Caki2 (cell line): ENCODE measurements at regions not wholly inside any gene's neighbourhood (a gene's known extent, or its start where the extent isn't known, plus 50 kb on each side); places are given as distances from the start of the nearest gene placed in this dataset.
"Not testable (repeated sequence)": the region's sequence is repeated elsewhere in the genome, so short reads cannot be mapped to it uniquely, and the experiment has no call there.

Source experiments
- DNase-seq: peaks from one replicate; pipeline ENCODE4 v3.0.0-alpha.2; 2015; ENCODE audit warnings: low read depth
- in situ Hi-C: cut with HindIII; loops from 2 replicates; pipeline ENCODE4 v1.10.0; 2016; ENCODE audit warnings: low sequenced_read_pairs, low pct_unique_long_range_greater_than_20kb, mixed read lengths

- in situ Hi-C loops = no loop called here
- peak; percentile 20 for DNase-seq
Measured at GRCh38 chr13:34738254-34738992, 203.6 kb upstream of the NBEA start.

GRCh38 chr13:34747056-34747455, 195.0 kb upstream of the NBEA start:
- DNase-seq, in situ Hi-C loops: not testable (repeated sequence)

GRCh38 chr13:34747507-34747906, 194.6 kb upstream of the NBEA start:
- in situ Hi-C loops = no loop called here
- DNase-seq = no peak

GRCh38 chr13:34748073-34748472, 194.0 kb upstream of the NBEA start:
- no peak for DNase-seq
- in situ Hi-C loops = no loop called here

GRCh38 chr13:34748596-34748995, 193.5 kb upstream of the NBEA start:
- peak; percentile 5 for DNase-seq
- in situ Hi-C loops = no loop called here

- in situ Hi-C loops = no loop called here
- no peak for DNase-seq
Measured at GRCh38 chr13:34749046-34749445, 193.0 kb upstream of the NBEA start.

GRCh38 chr13:34750078-34750931, 191.8 kb upstream of the NBEA start:
- in situ Hi-C loops = no loop called here
- DNase-seq = no peak

- in situ Hi-C loops = no loop called here
- no peak for DNase-seq
Measured at GRCh38 chr13:34751044-34751443, 191.0 kb upstream of the NBEA start.

- DNase-seq = no peak
- in situ Hi-C loops = no loop called here
Measured at GRCh38 chr13:34751492-34751891, 190.6 kb upstream of the NBEA start.

GRCh38 chr13:34752283-34752960, 189.6 kb upstream of the NBEA start:
- no peak for DNase-seq
- in situ Hi-C loops = no loop called here

GRCh38 chr13:34756136-34756535, 185.9 kb upstream of the NBEA start:
- in situ Hi-C loops = no loop called here

GRCh38 chr13:34756572-34756971, 185.5 kb upstream of the NBEA start:
- no peak for DNase-seq
- in situ Hi-C loops = no loop called here

More at GRCh38 chr13:34756136-34756535, 185.9 kb upstream of the NBEA start:
- no peak for DNase-seq

GRCh38 chr13:34757441-34757840, 184.6 kb upstream of the NBEA start:
- in situ Hi-C loops = no loop called here
- DNase-seq = no peak

GRCh38 chr13:34758628-34759027, 183.4 kb upstream of the NBEA start:
- in situ Hi-C loops = no loop called here
- DNase-seq = no peak

- DNase-seq = no peak
- in situ Hi-C loops = no loop called here
Measured at GRCh38 chr13:34762312-34762711, 179.8 kb upstream of the NBEA start.

- in situ Hi-C loops = no loop called here
- DNase-seq = no peak
Measured at GRCh38 chr13:34764246-34764645, 177.8 kb upstream of the NBEA start.

- in situ Hi-C loops = no loop called here
- DNase-seq = no peak
Measured at GRCh38 chr13:34765446-34766180, 176.5 kb upstream of the NBEA start.

- DNase-seq = no peak
- in situ Hi-C loops = no loop called here
Measured at GRCh38 chr13:34767778-34768177, 174.3 kb upstream of the NBEA start.
